Mesothelial cell of epicardium (in vitro differentiated cells): ENCODE measurements at regions not wholly inside any gene's neighbourhood (a gene's known extent, or its start where the extent isn't known, plus 50 kb on each side); places are given as distances from the start of the nearest gene placed in this dataset.

Experiments used
- DNase-seq, 2 experiments: peaks; one replicate each; pipeline ENCODE4 v3.0.0; 2021; ENCODE audit warnings: low spot score in 2 of 2; ENCODE audit not compliant: unreplicated experiment in 2 of 2
- H3K27ac Mint-ChIP-seq: 2 replicates; pipeline ENCODE4 v1.8.0; 2021; ENCODE audit warnings: mixed read lengths
- H3K27me3 Mint-ChIP-seq: 2 replicates; pipeline ENCODE4 v1.8.0; 2021; ENCODE audit warnings: low read depth, mixed read lengths
- H3K36me3 Mint-ChIP-seq: 2 replicates; pipeline ENCODE4 v1.8.0; 2021; ENCODE audit warnings: mixed read lengths
- H3K4me1 Mint-ChIP-seq: 2 replicates; pipeline ENCODE4 v1.8.0; 2021; ENCODE audit warnings: mixed read lengths
- H3K4me3 Mint-ChIP-seq: 2 replicates; pipeline ENCODE4 v1.8.0; 2021; ENCODE audit warnings: mild to moderate bottlenecking, moderate library complexity, mixed read lengths
- H3K9me3 Mint-ChIP-seq: 2 replicates; pipeline ENCODE4 v1.8.0; 2021; ENCODE audit warnings: mixed read lengths
- CTCF ChIP-seq: fragments of 200-600 bp; sonication (generic); IDR thresholded peaks from one replicate; pipeline ENCODE4 v1.5.0; 2021; ENCODE audit warnings: antibody characterized with exemption; ENCODE audit not compliant: unreplicated experiment

GRCh38 chr6:159468994-159469393, 224.0 kb downstream of the SOD2 start:
- H3K9me3 Mint-ChIP-seq, result peaks cover 27% of the 10 kb centered on the region
- TF ChIP-seq CTCF, result no peak
- peaks cover 11% of the 10 kb centered on the region for H3K27me3 Mint-ChIP-seq
- H3K36me3 Mint-ChIP-seq, result no peaks in the 10 kb centered on the region
- no peak for DNase-seq
- H3K27ac Mint-ChIP-seq, result no peak overlapping the region
- H3K4me3 Mint-ChIP-seq, result no peak overlapping the region
- no peaks in the 10 kb centered on the region for H3K4me1 Mint-ChIP-seq

- Mint-ChIP-seq H3K27ac (no peak overlapping the region), H3K4me1 (no peaks in the 10 kb centered on the region), H3K27me3 (peaks cover 11% of the 10 kb centered on the region), H3K36me3 (no peaks in the 10 kb centered on the region), H3K9me3 (peaks cover 24% of the 10 kb centered on the region), H3K4me3 (no peak overlapping the region)
- TF ChIP-seq CTCF, result no peak
- DNase-seq, result no peak
Observed at GRCh38 chr6:159467473-159468041, 225.5 kb downstream of the SOD2 start.

GRCh38 chr6:159466926-159467325, 226.1 kb downstream of the SOD2 start:
- Mint-ChIP-seq H3K4me1 (no peaks in the 10 kb centered on the region), H3K9me3 (peaks cover 17% of the 10 kb centered on the region), H3K27ac (no peak overlapping the region), H3K36me3 (no peaks in the 10 kb centered on the region), H3K27me3 (peaks cover 11% of the 10 kb centered on the region), H3K4me3 (no peak overlapping the region)
- DNase-seq, result no peak
- TF ChIP-seq CTCF, result no peak

- no peaks in the 10 kb centered on the region for H3K36me3 Mint-ChIP-seq
- TF ChIP-seq CTCF, result no peak
- H3K9me3 Mint-ChIP-seq, result peaks cover under 1% of the 10 kb centered on the region
- H3K27me3 Mint-ChIP-seq, result peaks cover 14% of the 10 kb centered on the region
- no peak overlapping the region for H3K27ac Mint-ChIP-seq
- peaks cover 6% of the 10 kb centered on the region for H3K4me1 Mint-ChIP-seq
- no peak for DNase-seq
- no peak overlapping the region for H3K4me3 Mint-ChIP-seq
Observed at GRCh38 chr6:159464816-159465215, 228.2 kb downstream of the SOD2 start.

- no peak overlapping the region for H3K4me3 Mint-ChIP-seq
- peaks cover 6% of the 10 kb centered on the region for H3K4me1 Mint-ChIP-seq
- no peaks in the 10 kb centered on the region for H3K9me3 Mint-ChIP-seq
- no peak for DNase-seq
- no peak overlapping the region for H3K27ac Mint-ChIP-seq
- no peak for TF ChIP-seq CTCF
- peaks cover 12% of the 10 kb centered on the region for H3K27me3 Mint-ChIP-seq
- H3K36me3 Mint-ChIP-seq, result no peaks in the 10 kb centered on the region
Observed at GRCh38 chr6:159463119-159463829, 229.8 kb downstream of the SOD2 start.
